ENCODE measurements at regions not wholly inside any gene's neighbourhood (a gene's known extent, or its start where the extent isn't known, plus 50 kb on each side); places are given as distances from the start of the nearest gene placed in this dataset.

GRCh38 chr6:114830515-114830914 lies 487.7 kb upstream of the HS3ST5 start:
- POLR2A ChIA-PET, result no interaction called here
- H3K9me2 ChIP-seq, result no peaks in the 10 kb centered on the region

GRCh38 chr6:114827135-114827534 lies 484.3 kb upstream of the HS3ST5 start:
- H3K27ac ChIP-seq (ENCODE audit: low read depth in 2 of 2, low read length in 1 of 2), result no peak overlapping the region
- CTCF ChIA-PET, result no interaction called here
- H4K20me1 ChIP-seq (ENCODE audit: insufficient read depth), result no peaks in the 10 kb centered on the region
- H3K4me3 ChIP-seq (ENCODE audit: low read depth in 2 of 2, low read length in 1 of 2), result no peak overlapping the region
- no peaks in the 10 kb centered on the region for H3K27me3 ChIP-seq (ENCODE audit: insufficient read depth)
- H3K4me2 ChIP-seq, result no peak overlapping the region
- DNase-seq, result no peak
- no peaks in the 10 kb centered on the region for H3K79me2 ChIP-seq (ENCODE audit: insufficient read depth)
- WGBS (ENCODE audit: low lambda C conversion rate), result 30% methylated on average over 1 of the region's 1 CpG
- no peaks in the 10 kb centered on the region for H3K36me3 ChIP-seq (replicated peaks in 1 of 2; ENCODE audit: control insufficient read depth in 1 of 2, insufficient read depth in 2 of 2, low read length in 1 of 2)
- no peaks in the 10 kb centered on the region for H3K9me3 ChIP-seq
- TF ChIP-seq ZBTB33 (IDR thresholded peaks at IDR 0.05; ENCODE audit: borderline replicate concordance, low read depth) (no peak), RFX5 (IDR thresholded peaks at IDR 0.05; ENCODE audit: low read length) (no peak), TAF1 (IDR thresholded peaks at IDR 0.05; ENCODE audit: borderline replicate concordance, low read depth, low read length) (no peak), PBX3 (IDR thresholded peaks at IDR 0.05) (no peak), EP300 (IDR thresholded peaks at IDR 0.05; ENCODE audit: borderline replicate concordance in 1 of 2, low read depth in 1 of 2, low read length in 1 of 2) (no peak), YY1 (IDR thresholded peaks at IDR 0.05; ENCODE audit: low read depth) (no peak), GATA2 (CRISPR knock-in tag; IDR thresholded peaks at IDR 0.05) (no peak), CTCF (IDR thresholded peaks at IDR 0.05) (no peak), USF2 (IDR thresholded peaks at IDR 0.05; ENCODE audit: borderline replicate concordance, low read depth, low read length) (no peak), MEF2A (IDR thresholded peaks at IDR 0.05; ENCODE audit: borderline replicate concordance, low read depth) (no peak), CHD2 (IDR thresholded peaks at IDR 0.05; ENCODE audit: low read length, partially characterized antibody) (no peak)
- no peaks in the 10 kb centered on the region for H3K4me1 ChIP-seq (ENCODE audit: control insufficient read depth in 1 of 2, insufficient read depth in 2 of 2, low read depth in 1 of 2, low read length in 1 of 2)
- POLR2A ChIA-PET, result no interaction called here
- H2AFZ ChIP-seq (ENCODE audit: low read depth), result no peak overlapping the region
- no peaks in the 10 kb centered on the region for H3K9me2 ChIP-seq
- H3F3A ChIP-seq (replicated peaks; ENCODE audit: insufficient read depth), result no peaks in the 10 kb centered on the region
- H3K9ac ChIP-seq, result no peak overlapping the region

More at GRCh38 chr6:114830515-114830914, 487.7 kb upstream of the HS3ST5 start:
- Histone ChIP-seq H3K4me3 (ENCODE audit: low read depth in 2 of 2, low read length in 1 of 2) (no peak overlapping the region), H3K27me3 (ENCODE audit: insufficient read depth) (no peaks in the 10 kb centered on the region), H3K4me1 (ENCODE audit: control insufficient read depth in 1 of 2, insufficient read depth in 2 of 2, low read depth in 1 of 2, low read length in 1 of 2) (no peaks in the 10 kb centered on the region; a peak in 1 of 4 replicates), H3K36me3 (replicated peaks in 1 of 2; ENCODE audit: control insufficient read depth in 1 of 2, insufficient read depth in 2 of 2, low read length in 1 of 2) (no peaks in the 10 kb centered on the region), H3K4me2 (no peak overlapping the region), H3K79me2 (ENCODE audit: insufficient read depth) (no peaks in the 10 kb centered on the region), H2AFZ (ENCODE audit: low read depth) (no peak overlapping the region), H3K9me3 (no peaks in the 10 kb centered on the region), H3K27ac (ENCODE audit: low read depth in 2 of 2, low read length in 1 of 2) (no peak overlapping the region), H3F3A (replicated peaks; ENCODE audit: insufficient read depth) (no peaks in the 10 kb centered on the region), H3K9ac (no peak overlapping the region), H4K20me1 (ENCODE audit: insufficient read depth) (no peaks in the 10 kb centered on the region)
- DNase-seq, result peak; percentile 2
- WGBS (ENCODE audit: low lambda C conversion rate), result 9% methylated on average over 1 of the region's 1 CpG
- CTCF ChIA-PET, result interaction anchor here (0.6 to 1.2 kb wide), 2 partner anchors 21 to 1271 kb away, joined by 3 read pairs; no protein-coding TSS in a partner anchor
- TF ChIP-seq GABPA (IDR thresholded peaks at IDR 0.05; ENCODE audit: low read depth) (no peak), GATA2 (CRISPR knock-in tag; IDR thresholded peaks at IDR 0.05) (peak; percentile 68), POLR2AphosphoS5 (IDR thresholded peaks at IDR 0.05; ENCODE audit: low read depth, low read length) (no peak), SIN3A (IDR thresholded peaks at IDR 0.05; ENCODE audit: borderline replicate concordance, low read depth, low read length) (no peak), TCF12 (IDR thresholded peaks at IDR 0.05) (no peak)

Measured in SK-N-SH (cell line).